ENCODE measurements at regions not wholly inside any gene's neighbourhood (a gene's known extent, or its start where the extent isn't known, plus 50 kb on each side); places are given as distances from the start of the nearest gene placed in this dataset.

DNA sequence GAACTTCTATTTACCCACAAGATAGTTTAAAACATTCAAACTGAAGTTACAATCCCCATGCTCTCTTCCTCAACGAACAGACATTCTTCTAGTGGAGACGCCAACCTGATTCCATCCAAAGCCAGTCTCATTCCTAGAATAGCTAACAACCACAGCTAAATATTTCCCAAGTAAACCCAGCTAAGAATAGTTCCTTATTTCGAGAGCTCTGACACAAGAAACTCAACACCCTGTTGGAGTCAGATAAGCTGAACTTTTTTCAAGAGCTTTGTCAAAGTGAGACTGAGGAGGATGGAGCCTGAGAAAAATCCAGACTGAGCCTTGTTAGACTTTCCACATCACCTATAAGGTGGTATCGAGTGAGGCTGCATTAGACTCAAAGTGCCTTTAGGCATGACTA, 56.7 kb upstream of the RPS23 start:
- H2BK120ac ChIP-seq (replicated peaks; ENCODE audit: low read depth, low read length): no peak overlapping the region
- no peaks in the 10 kb centered on the region for H3K9me3 ChIP-seq (ENCODE audit: insufficient read depth in 2 of 2, low read depth in 1 of 2, low read length in 1 of 2)
- no peak overlapping the region for H3K4ac ChIP-seq (replicated peaks; ENCODE audit: insufficient read length, low read depth, low read length)
- no peaks in the 10 kb centered on the region for H3K36me3 ChIP-seq (ENCODE audit: control insufficient read depth in 2 of 4, insufficient read depth in 4 of 4, low read length in 3 of 4)
- H2AFZ ChIP-seq (ENCODE audit: low read length): no peak overlapping the region
- POLR2A ChIA-PET (ENCODE audit: partially characterized antibody): interaction anchor here (1.6 kb wide), 1 partner anchor 60 kb away, joined by 3 read pairs; no protein-coding TSS in a partner anchor
- FAIRE-seq (no peak), DNase-seq (ENCODE audit: low read depth in 1 of 2, low spot score in 2 of 2) (no peak)
- TF ChIP-seq EP300 (IDR thresholded peaks at IDR 0.05; ENCODE audit: borderline replicate concordance in 1 of 2, low read depth in 2 of 2, low read length in 2 of 2) (no peak), RNF2 (IDR thresholded peaks at IDR 0.05; ENCODE audit: borderline replicate concordance, low read depth, low read length, missing control alignments, poor library complexity, severe bottlenecking) (no peak), SIRT6 (IDR thresholded peaks at IDR 0.05; ENCODE audit: low read length) (no peak), EZH2 (IDR thresholded peaks at IDR 0.05; ENCODE audit: low read depth, low read length, severe bottlenecking) (no peak), ASH2L (IDR thresholded peaks at IDR 0.05; ENCODE audit: low read length) (no peak), ZNF274 (IDR thresholded peaks at IDR 0.05; ENCODE audit: borderline replicate concordance, extremely low read depth, low read length) (no peak), JUND (IDR thresholded peaks at IDR 0.05; ENCODE audit: low read length) (no peak)
- H3K18ac ChIP-seq (ENCODE audit: extremely low read depth, low read length): no peak overlapping the region
- H4K8ac ChIP-seq (ENCODE audit: extremely low read depth, insufficient read depth, low read length): no peak overlapping the region
- no peak overlapping the region for H3K56ac ChIP-seq (replicated peaks; ENCODE audit: insufficient read length, low read depth, low read length)
- no peak overlapping the region for H4K91ac ChIP-seq (replicated peaks; ENCODE audit: insufficient read length, low read length)
- no peak overlapping the region for H2AK5ac ChIP-seq (ENCODE audit: low read depth, low read length)
- no peak overlapping the region for H3K4me3 ChIP-seq (ENCODE audit: extremely low read depth in 1 of 4, insufficient read depth in 2 of 4, low read depth in 3 of 4, low read length in 4 of 4)
- H3K4me2 ChIP-seq (ENCODE audit: insufficient read depth in 1 of 2, low read depth in 2 of 2, low read length in 2 of 2): no peak overlapping the region
- no peak overlapping the region for H3K9ac ChIP-seq (replicated peaks in 1 of 4; ENCODE audit: extremely low read depth in 1 of 4, low read depth in 3 of 4, low read length in 3 of 4)
- no peak overlapping the region for H3K14ac ChIP-seq (ENCODE audit: insufficient read length)
- no peaks in the 10 kb centered on the region for H3K23me2 ChIP-seq (ENCODE audit: low read depth, low read length)
- H2BK15ac ChIP-seq (ENCODE audit: low read length): no peak overlapping the region
- no peak overlapping the region for H3K23ac ChIP-seq (ENCODE audit: insufficient read length)
- no peaks in the 10 kb centered on the region for H3K4me1 ChIP-seq (replicated peaks in 1 of 4; ENCODE audit: control insufficient read depth in 3 of 4, insufficient read depth in 4 of 4, low read length in 3 of 4)
- no peaks in the 10 kb centered on the region for H3K79me1 ChIP-seq (ENCODE audit: low read depth, low read length)
- H4K5ac ChIP-seq (ENCODE audit: insufficient read length, low read depth, low read length): no peak overlapping the region
- no peak overlapping the region for H3K27ac ChIP-seq (ENCODE audit: low read depth, low read length)
- H2BK20ac ChIP-seq (ENCODE audit: low read length): no peak overlapping the region
- no peak overlapping the region for H2BK5ac ChIP-seq (ENCODE audit: low read depth, low read length)
- H4K20me1 ChIP-seq (replicated peaks in 1 of 2; ENCODE audit: control insufficient read depth in 1 of 2, insufficient read depth in 2 of 2, low read length in 2 of 2): no peaks in the 10 kb centered on the region
- WGBS, 2 experiments (ENCODE audit: extremely low coverage in 1 of 2, insufficient coverage in 1 of 2, insufficient read length in 1 of 2, insufficient replicate concordance in 2 of 2, low coverage in 1 of 2, low lambda C conversion rate in 2 of 2, missing lambda C conversion rate in 1 of 2): 90% methylated on average over 4 of the region's 4 CpGs; no CpG with 5 or more reads in 1 of the 2 experiments
- CTCF ChIA-PET (ENCODE audit: partially characterized antibody): interaction anchor here (0.9 to 1.9 kb wide), 4 partner anchors 9 to 22 kb away, joined by 3 to 8 read pairs (median 4); no protein-coding TSS in a partner anchor
- H3K27me3 ChIP-seq (replicated peaks in 1 of 4; ENCODE audit: control insufficient read depth in 3 of 4, extremely low read depth in 1 of 4, insufficient read depth in 3 of 4, low read length in 3 of 4): peaks cover 0 to 2% (median 0%) of the 10 kb centered on the region in 4 experiments; a peak in 1 of 7 replicates
- no peaks in the 10 kb centered on the region for H3K79me2 ChIP-seq (ENCODE audit: control insufficient read depth in 1 of 2, insufficient read depth in 2 of 2, low read length in 2 of 2)
- H2BK12ac ChIP-seq (ENCODE audit: low read depth, low read length): no peak overlapping the region

All from H1 (cell line).